Ishikawa (cell line): ENCODE measurements at regions not wholly inside any gene's neighbourhood (a gene's known extent, or its start where the extent isn't known, plus 50 kb on each side); places are given as distances from the start of the nearest gene placed in this dataset.

Experiments used
- CEBPB ChIP-seq: IDR thresholded peaks from 2 replicates; pipeline ENCODE4 v1.6.1; 2012
- CREB1 ChIP-seq: IDR thresholded peaks from 2 replicates; pipeline ENCODE4 v1.6.1; 2012; ENCODE audit warnings: low read depth
- EGR1 ChIP-seq: IDR thresholded peaks from 2 replicates; pipeline ENCODE4 v1.6.1; 2012
- EP300 ChIP-seq: IDR thresholded peaks from 2 replicates; pipeline ENCODE4 v1.6.1; 2012; ENCODE audit warnings: borderline replicate concordance
- FOXM1 ChIP-seq: IDR thresholded peaks from 2 replicates; pipeline ENCODE4 v1.6.1; 2012; ENCODE audit warnings: low read depth, borderline replicate concordance
- NFIC ChIP-seq: IDR thresholded peaks from 2 replicates; pipeline ENCODE4 v1.6.1; 2012
- RAD21 ChIP-seq: IDR thresholded peaks from 2 replicates; pipeline ENCODE4 v1.6.1; 2012; ENCODE audit warnings: low read depth
- REST ChIP-seq: IDR thresholded peaks from 2 replicates; pipeline ENCODE4 v1.6.1; 2012; ENCODE audit warnings: low read depth, mild to moderate bottlenecking
- TAF1 ChIP-seq: IDR thresholded peaks from 2 replicates; pipeline ENCODE4 v1.6.1; 2012; ENCODE audit warnings: low read depth, mild to moderate bottlenecking
- TCF12 ChIP-seq: IDR thresholded peaks from 2 replicates; pipeline ENCODE4 v1.6.1; 2012; ENCODE audit warnings: low read depth
- TEAD4 ChIP-seq: IDR thresholded peaks from 2 replicates; pipeline ENCODE4 v1.6.1; 2012
- YY1 ChIP-seq: IDR thresholded peaks from 2 replicates; pipeline ENCODE4 v1.6.1; 2012; ENCODE audit warnings: low read depth
- ZBTB7A ChIP-seq: IDR thresholded peaks from 2 replicates; pipeline ENCODE4 v1.6.1; 2012; ENCODE audit warnings: low read depth
- TF ChIP-seq, protein P1 (sequence below): IDR thresholded peaks from 2 replicates; pipeline ENCODE4 v1.6.1; 2012
- TF ChIP-seq, protein P2 (sequence below): IDR thresholded peaks from 2 replicates; pipeline ENCODE4 v1.6.1; 2012

DNA sequence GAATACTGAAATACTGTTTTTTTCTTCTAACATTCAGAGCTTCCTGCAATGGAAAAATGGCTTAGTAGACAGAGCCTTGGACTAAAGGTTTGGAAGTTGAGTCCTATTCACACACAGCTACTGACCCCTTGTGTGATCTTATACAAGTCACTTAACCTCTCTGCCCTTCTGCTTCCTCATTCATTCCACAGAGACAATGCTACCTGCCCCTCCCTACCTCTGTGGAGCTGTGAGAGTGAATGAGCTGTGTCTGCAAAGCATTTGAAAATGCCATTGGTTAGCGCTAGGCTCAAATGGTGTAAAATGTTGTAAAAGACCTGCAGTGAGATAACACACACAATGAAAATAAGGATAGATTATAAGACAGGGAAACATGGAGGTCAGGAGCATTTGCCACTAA is 214.4 kb downstream of the BARHL2 start:
- no peak for TF ChIP-seq EP300
- TF ChIP-seq CEBPB: no peak
- no peak for TF ChIP-seq YY1
- TF ChIP-seq, protein P1, sequence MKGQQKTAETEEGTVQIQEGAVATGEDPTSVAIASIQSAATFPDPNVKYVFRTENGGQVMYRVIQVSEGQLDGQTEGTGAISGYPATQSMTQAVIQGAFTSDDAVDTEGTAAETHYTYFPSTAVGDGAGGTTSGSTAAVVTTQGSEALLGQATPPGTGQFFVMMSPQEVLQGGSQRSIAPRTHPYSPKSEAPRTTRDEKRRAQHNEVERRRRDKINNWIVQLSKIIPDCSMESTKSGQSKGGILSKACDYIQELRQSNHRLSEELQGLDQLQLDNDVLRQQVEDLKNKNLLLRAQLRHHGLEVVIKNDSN: no peak

GRCh38 chr1:90502194-90502593 is 214.9 kb downstream of the BARHL2 start:
- no peak for TF ChIP-seq TCF12
- no peak for TF ChIP-seq CEBPB
- no peak for TF ChIP-seq CREB1
- no peak for TF ChIP-seq ZBTB7A
- TF ChIP-seq, protein P1: no peak
- TF ChIP-seq REST: no peak

DNA sequence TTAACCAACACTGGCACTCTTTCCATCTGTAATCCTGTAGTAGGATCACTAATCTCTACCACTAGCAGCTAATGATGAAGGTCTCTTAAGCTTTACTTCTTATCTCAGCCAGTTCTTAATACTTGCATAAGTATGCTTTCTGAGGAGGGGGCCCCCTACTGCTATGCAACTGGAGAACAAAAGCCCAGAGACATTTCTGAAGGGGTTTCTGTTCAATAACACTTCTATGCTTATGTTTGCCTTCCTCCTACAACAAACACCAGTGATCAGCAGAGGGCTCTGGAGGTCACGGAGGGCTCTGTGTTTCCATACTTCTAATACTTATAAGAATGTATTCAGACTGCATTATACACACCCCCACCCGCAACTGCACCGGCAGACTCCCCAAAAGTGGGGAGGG is 215.8 kb downstream of the BARHL2 start:
- TF ChIP-seq TEAD4 (no peak), TAF1 (no peak), NFIC (no peak), EGR1 (no peak), CREB1 (no peak), RAD21 (no peak), CEBPB (no peak), EP300 (no peak), YY1 (no peak)
- TF ChIP-seq, protein P2, sequence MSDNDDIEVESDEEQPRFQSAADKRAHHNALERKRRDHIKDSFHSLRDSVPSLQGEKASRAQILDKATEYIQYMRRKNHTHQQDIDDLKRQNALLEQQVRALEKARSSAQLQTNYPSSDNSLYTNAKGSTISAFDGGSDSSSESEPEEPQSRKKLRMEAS: no peak
- TF ChIP-seq, protein P1: no peak

DNA sequence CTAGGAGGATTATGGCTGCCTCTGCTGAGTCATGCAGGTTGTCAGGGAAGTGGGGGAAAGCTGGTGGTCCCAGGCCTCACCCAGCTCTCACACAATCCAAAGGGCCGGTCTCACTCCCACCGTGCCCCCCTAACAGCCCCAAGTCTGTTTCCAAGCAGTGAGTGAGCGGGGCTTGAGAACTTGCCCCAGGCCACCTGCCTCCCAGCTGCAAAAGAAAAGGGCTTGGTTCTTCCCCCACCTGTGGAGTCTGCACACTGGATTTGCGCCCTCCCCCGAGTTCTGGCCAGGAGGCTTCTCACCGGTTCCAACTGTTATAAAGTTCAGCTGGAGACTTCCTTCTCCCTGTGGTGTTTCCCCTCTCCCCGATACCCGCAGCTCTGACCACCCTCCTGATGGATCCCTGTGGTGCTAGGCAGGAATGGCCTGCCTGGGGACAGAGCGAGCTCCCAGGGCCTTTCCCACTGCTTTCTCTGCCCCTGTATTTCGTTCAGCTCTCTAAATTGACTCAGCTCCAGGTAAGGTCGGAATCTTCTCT is 222.3 kb downstream of the BARHL2 start:
- TF ChIP-seq RAD21 (no peak), TCF12 (no peak), ZBTB7A (no peak), CEBPB (no peak), CREB1 (no peak), EGR1 (no peak)
- TF ChIP-seq, protein P1: no peak
- TF ChIP-seq, protein P2: no peak

DNA sequence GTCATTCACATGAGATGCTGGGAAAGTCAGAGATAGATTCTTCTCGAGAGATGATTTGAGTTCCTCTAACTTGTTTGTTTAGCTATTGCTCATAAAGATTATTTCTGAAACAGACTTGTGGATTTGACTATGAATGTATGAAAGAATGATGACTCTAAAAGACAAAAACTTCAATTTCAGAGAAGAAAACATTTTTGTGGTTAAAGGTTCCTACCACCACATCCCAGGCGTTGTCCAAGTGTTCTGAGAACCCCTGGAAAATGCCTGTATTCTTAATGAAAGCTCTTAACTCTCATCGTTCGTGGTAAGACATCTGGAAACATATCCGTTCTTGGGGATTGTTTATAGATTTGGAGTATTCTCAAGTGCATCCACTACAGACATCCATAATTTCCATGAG is 228.7 kb downstream of the BARHL2 start:
- TF ChIP-seq TCF12 (no peak), CREB1 (no peak), FOXM1 (no peak), ZBTB7A (no peak), EP300 (no peak), TEAD4 (no peak), CEBPB (no peak)
- TF ChIP-seq, protein P1: no peak

- no peak for TF ChIP-seq TEAD4
- TF ChIP-seq, protein P1: no peak
- TF ChIP-seq YY1: no peak
Measured at GRCh38 chr1:90486996-90487395, 230.1 kb downstream of the BARHL2 start.

GRCh38 chr1:90486134-90486824 is 230.8 kb downstream of the BARHL2 start:
- no peak for TF ChIP-seq FOXM1
- TF ChIP-seq TAF1: no peak
- no peak for TF ChIP-seq TEAD4
- no peak for TF ChIP-seq REST
- TF ChIP-seq TCF12: no peak
- no peak for TF ChIP-seq CEBPB
- no peak for TF ChIP-seq YY1
- no peak for TF ChIP-seq NFIC
- no peak for TF ChIP-seq ZBTB7A
- TF ChIP-seq, protein P1: no peak
- TF ChIP-seq, protein P2: no peak
- no peak for TF ChIP-seq RAD21
- TF ChIP-seq CREB1: no peak
- TF ChIP-seq EP300: no peak
- no peak for TF ChIP-seq EGR1
